ENCODE measurements at regions not wholly inside any gene's neighbourhood (a gene's known extent, or its start where the extent isn't known, plus 50 kb on each side); places are given as distances from the start of the nearest gene placed in this dataset.

DNA sequence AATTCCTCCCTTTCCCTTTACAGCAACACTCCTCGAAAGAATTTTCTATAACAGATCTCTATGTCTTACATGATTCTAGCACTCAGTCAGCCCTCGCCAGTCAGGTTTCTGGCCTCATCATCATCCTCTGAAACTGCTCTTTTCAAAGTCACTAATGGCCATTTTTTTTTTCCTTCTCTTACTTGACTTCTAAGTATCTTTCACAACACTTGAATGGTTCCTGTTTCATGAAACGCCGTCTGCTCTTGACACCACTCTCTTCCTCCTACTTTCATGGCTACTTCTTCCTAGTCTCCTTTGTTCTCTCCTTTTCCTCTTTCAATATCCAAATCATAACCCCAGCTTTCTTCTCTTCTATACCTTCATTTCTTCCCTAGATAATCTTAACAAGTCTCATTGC, 100.5 kb upstream of the NRP1 start:
- Mint-ChIP-seq H3K27me3 (ENCODE audit: unreplicated experiment) (no peaks in the 10 kb centered on the region), H3K4me3 (ENCODE audit: unreplicated experiment) (no peak overlapping the region), H3K27ac (ENCODE audit: unreplicated experiment) (no peak overlapping the region), H3K4me1 (ENCODE audit: unreplicated experiment) (no peaks in the 10 kb centered on the region), H3K36me3 (ENCODE audit: unreplicated experiment) (no peaks in the 10 kb centered on the region), H3K9me3 (ENCODE audit: unreplicated experiment) (no peaks in the 10 kb centered on the region)
- TF ChIP-seq CTCF (IDR thresholded peaks at IDR 0.05): no peak
- no peak for DNase-seq (ENCODE audit: extremely low spot score, unreplicated experiment)

GRCh38 chr10:33428682-33429081, 94.2 kb upstream of the NRP1 start:
- Mint-ChIP-seq H3K4me3 (ENCODE audit: unreplicated experiment) (no peak overlapping the region), H3K27ac (ENCODE audit: unreplicated experiment) (no peak overlapping the region), H3K4me1 (ENCODE audit: unreplicated experiment) (no peaks in the 10 kb centered on the region), H3K27me3 (ENCODE audit: unreplicated experiment) (peaks cover 2% of the 10 kb centered on the region), H3K36me3 (ENCODE audit: unreplicated experiment) (no peaks in the 10 kb centered on the region), H3K9me3 (ENCODE audit: unreplicated experiment) (no peaks in the 10 kb centered on the region)
- DNase-seq (ENCODE audit: extremely low spot score, unreplicated experiment): no peak
- TF ChIP-seq CTCF (IDR thresholded peaks at IDR 0.05): no peak

- Mint-ChIP-seq H3K27ac (ENCODE audit: unreplicated experiment) (peak overlapping the region; percentile 47), H3K4me3 (ENCODE audit: unreplicated experiment) (no peak overlapping the region), H3K36me3 (ENCODE audit: unreplicated experiment) (no peaks in the 10 kb centered on the region), H3K9me3 (ENCODE audit: unreplicated experiment) (no peaks in the 10 kb centered on the region), H3K4me1 (ENCODE audit: unreplicated experiment) (peaks cover 19% of the 10 kb centered on the region), H3K27me3 (ENCODE audit: unreplicated experiment) (peaks cover 4% of the 10 kb centered on the region)
- DNase-seq (ENCODE audit: extremely low spot score, unreplicated experiment): no peak
- TF ChIP-seq CTCF (IDR thresholded peaks at IDR 0.05): no peak
These were observed 88.7 kb upstream of the NRP1 start for GRCh38 chr10:33423154-33423529.

DNA sequence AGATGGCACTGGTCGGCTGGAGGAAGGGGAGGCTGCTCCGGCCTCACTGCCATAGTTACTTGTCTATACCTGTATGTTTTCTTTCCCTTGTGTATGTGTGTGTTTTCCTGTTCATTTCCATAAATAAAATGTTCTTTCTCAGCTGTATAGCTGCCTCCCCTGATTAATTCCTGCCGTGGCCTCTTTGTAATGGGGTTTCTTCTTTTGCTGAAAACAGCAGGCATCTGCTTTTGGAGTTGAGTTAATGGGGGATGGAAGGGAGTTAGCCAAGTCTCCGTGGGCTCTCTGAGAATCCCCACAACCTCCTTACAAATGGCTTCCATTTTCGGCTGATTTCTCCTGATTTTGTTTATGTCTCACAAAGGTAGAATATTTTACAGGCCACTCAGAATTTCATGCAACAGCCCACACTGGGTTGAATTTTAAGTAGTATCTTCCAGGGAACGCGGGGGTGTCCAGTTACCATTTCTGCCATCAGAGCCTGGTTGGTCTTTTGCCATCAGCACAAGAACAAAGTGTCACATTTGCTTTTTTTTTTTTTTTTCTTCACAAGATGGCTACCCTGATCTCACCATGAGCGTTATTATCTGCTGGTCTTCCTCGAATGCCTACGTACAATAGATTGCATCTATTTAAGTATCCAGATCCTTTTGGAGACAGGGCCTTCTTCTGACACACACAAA, 88.1 kb upstream of the NRP1 start:
- Mint-ChIP-seq H3K9me3 (ENCODE audit: unreplicated experiment) (no peaks in the 10 kb centered on the region), H3K4me3 (ENCODE audit: unreplicated experiment) (no peak overlapping the region), H3K27me3 (ENCODE audit: unreplicated experiment) (peaks cover 4% of the 10 kb centered on the region), H3K27ac (ENCODE audit: unreplicated experiment) (peak overlapping the region; percentile 47), H3K4me1 (ENCODE audit: unreplicated experiment) (peaks cover 19% of the 10 kb centered on the region), H3K36me3 (ENCODE audit: unreplicated experiment) (no peaks in the 10 kb centered on the region)
- TF ChIP-seq CTCF (IDR thresholded peaks at IDR 0.05): no peak
- DNase-seq (ENCODE audit: extremely low spot score, unreplicated experiment): no peak

- no peak overlapping the region for H3K27ac Mint-ChIP-seq (ENCODE audit: unreplicated experiment)
- no peaks in the 10 kb centered on the region for H3K36me3 Mint-ChIP-seq (ENCODE audit: unreplicated experiment)
- H3K4me1 Mint-ChIP-seq (ENCODE audit: unreplicated experiment): peaks cover 19% of the 10 kb centered on the region
- DNase-seq (ENCODE audit: extremely low spot score, unreplicated experiment): no peak
- no peaks in the 10 kb centered on the region for H3K9me3 Mint-ChIP-seq (ENCODE audit: unreplicated experiment)
- no peak overlapping the region for H3K4me3 Mint-ChIP-seq (ENCODE audit: unreplicated experiment)
- no peak for TF ChIP-seq CTCF (IDR thresholded peaks at IDR 0.05)
- H3K27me3 Mint-ChIP-seq (ENCODE audit: unreplicated experiment): peaks cover 2% of the 10 kb centered on the region
These were observed 87.5 kb upstream of the NRP1 start for GRCh38 chr10:33421789-33422462.

Data from osteocyte (in vitro differentiated cells).